Neural cell (in vitro differentiated cells): ENCODE measurements at regions not wholly inside any gene's neighbourhood (a gene's known extent, or its start where the extent isn't known, plus 50 kb on each side); places are given as distances from the start of the nearest gene placed in this dataset.
"Not testable (repeated sequence)": the region's sequence is repeated elsewhere in the genome, so short reads cannot be mapped to it uniquely, and the experiment has no call there.

ENCODE experiments used
- H2AFZ ChIP-seq: fragments of 200-600, 300-800 bp; sonication (generic), shearing (Covaris generic); 2 replicates; pipeline ENCODE4 v1.6.0; 2014; ENCODE audit warnings: low read depth, mild to moderate bottlenecking, antibody characterized with exemption, low read length, moderate library complexity
- H3F3A ChIP-seq: fragments of 200-600 bp; shearing (Covaris generic); 2 replicates; pipeline ENCODE4 v1.6.1; 2016; ENCODE audit warnings: mild to moderate bottlenecking, moderate library complexity, mixed read lengths, antibody characterized with exemption, low read length; ENCODE audit not compliant: insufficient read depth, poor library complexity, severe bottlenecking
- H3K27ac ChIP-seq: fragments of 200-600, 300-800 bp; sonication (generic), shearing (Covaris generic); 2 replicates; pipeline ENCODE4 v1.5.1; 2014; ENCODE audit warnings: mild to moderate bottlenecking, low read length, moderate library complexity
- H3K27me3 ChIP-seq: fragments of 300-800, 200-600 bp; sonication (generic), shearing (Covaris generic); 2 replicates; pipeline ENCODE4 v1.6.0; 2014; ENCODE audit warnings: mild to moderate bottlenecking, low read depth, low read length, moderate library complexity; ENCODE audit not compliant: insufficient read depth
- H3K36me3 ChIP-seq: fragments of 300-800, 200-600 bp; sonication (generic), shearing (Covaris generic); 2 replicates; pipeline ENCODE4 v1.5.1; 2014; ENCODE audit warnings: mild to moderate bottlenecking, antibody characterized with exemption, low read length, moderate library complexity; ENCODE audit not compliant: insufficient read depth
- H3K4me2 ChIP-seq: fragments of 300-800, 200-600 bp; sonication (generic), shearing (Covaris generic); 2 replicates; pipeline ENCODE4 v1.6.0; 2014; ENCODE audit warnings: mild to moderate bottlenecking, low read length
- H3K4me3 ChIP-seq: fragments of 300-800, 200-600 bp; sonication (generic), shearing (Covaris generic); 2 replicates; pipeline ENCODE4 v1.5.1; 2014; ENCODE audit warnings: mild to moderate bottlenecking, low read length, moderate library complexity
- H3K79me2 ChIP-seq: fragments of 200-600 bp; shearing (Covaris generic); replicated peaks from 2 replicates; pipeline ENCODE4 v1.6.0; 2014; ENCODE audit warnings: mild to moderate bottlenecking, low read length, moderate library complexity; ENCODE audit not compliant: insufficient read depth
- H3K9ac ChIP-seq: fragments of 300-800, 200-600 bp; sonication (generic), shearing (Covaris generic); 2 replicates; pipeline ENCODE4 v1.6.1; 2016; ENCODE audit warnings: mild to moderate bottlenecking, low read length, mixed read lengths
- H3K9me2 ChIP-seq: fragments of 200-600 bp; shearing (Covaris generic); 2 replicates; pipeline ENCODE4 v1.6.1; 2016; ENCODE audit warnings: mild to moderate bottlenecking, low read length, mixed read lengths; ENCODE audit not compliant: insufficient read depth
- H3K9me3 ChIP-seq: fragments of 200-600, 300-800 bp; sonication (generic), shearing (Covaris generic); 2 replicates; pipeline ENCODE4 v1.6.1; 2016; ENCODE audit warnings: mild to moderate bottlenecking, mixed run types, low read length, moderate library complexity, mixed read lengths
- H4K20me1 ChIP-seq: fragments of 200-600 bp; shearing (Covaris generic); 2 replicates; pipeline ENCODE4 v1.6.1; 2016; ENCODE audit warnings: mild to moderate bottlenecking, mixed run types; ENCODE audit not compliant: insufficient read depth
- EP300 ChIP-seq: fragments of 450-650 bp; conservative IDR thresholded peaks from 2 replicates; pipeline ENCODE4 v1.6.1; 2014; ENCODE audit warnings: antibody characterized with exemption, mild to moderate bottlenecking, moderate library complexity; ENCODE audit not compliant: poor library complexity, severe bottlenecking
- EZH2 ChIP-seq: fragments of 200-600, 300-800 bp; shearing (Covaris generic), sonication (generic); IDR thresholded peaks from 2 replicates; pipeline ENCODE4 v1.6.1; 2014; ENCODE audit warnings: antibody characterized with exemption, low read length, borderline replicate concordance, mild to moderate bottlenecking; ENCODE audit not compliant: insufficient read depth, poor library complexity, severe bottlenecking
- MXI1 ChIP-seq: fragments of 450-650 bp; conservative IDR thresholded peaks from 2 replicates; pipeline ENCODE4 v1.6.1; 2014; ENCODE audit warnings: antibody characterized with exemption, mild to moderate bottlenecking; ENCODE audit not compliant: poor library complexity, severe bottlenecking
- POLR2AphosphoS5 ChIP-seq: IDR thresholded peaks from 2 replicates; pipeline ENCODE4 v1.6.1; 2012
- RAD21 ChIP-seq: fragments of 450-650 bp; conservative IDR thresholded peaks from 2 replicates; pipeline ENCODE4 v1.6.1; 2014; ENCODE audit warnings: antibody characterized with exemption, mild to moderate bottlenecking, moderate library complexity
- REST ChIP-seq: IDR thresholded peaks from 2 replicates; pipeline ENCODE4 v1.6.1; 2012; ENCODE audit warnings: borderline replicate concordance
- SMC3 ChIP-seq: fragments of 450-650 bp; conservative IDR thresholded peaks from 2 replicates; pipeline ENCODE4 v1.6.1; 2014; ENCODE audit warnings: antibody characterized with exemption, mild to moderate bottlenecking, moderate library complexity; ENCODE audit not compliant: poor library complexity
- TAF1 ChIP-seq: IDR thresholded peaks from 2 replicates; pipeline ENCODE4 v1.6.1; 2012; ENCODE audit warnings: low read depth
- TF ChIP-seq, protein P1 (sequence below): fragments of 450-650 bp; IDR thresholded peaks from 2 replicates; pipeline ENCODE4 v1.5.1; 2014; ENCODE audit warnings: antibody characterized with exemption, mild to moderate bottlenecking, moderate library complexity; ENCODE audit not compliant: poor library complexity, severe bottlenecking

DNA sequence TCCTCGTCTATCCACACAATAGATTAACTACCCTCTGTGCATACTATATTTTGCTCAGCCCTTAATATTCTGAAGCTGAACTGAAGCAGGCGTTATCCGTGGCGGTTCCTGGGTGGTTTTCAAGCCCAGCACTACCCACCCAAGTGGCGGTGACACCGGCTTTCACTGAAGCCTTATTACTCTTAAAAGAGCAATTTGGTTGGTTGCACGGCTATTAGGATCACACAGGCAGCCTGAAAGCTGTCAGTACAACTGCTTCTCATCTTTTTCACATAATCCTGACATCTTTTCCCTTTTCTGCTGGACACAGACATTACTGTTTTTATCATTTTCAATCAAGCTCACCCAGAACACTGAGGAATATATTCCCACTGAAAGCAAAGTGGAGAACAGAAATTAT is 525.3 kb upstream of the ZNF717 start:
- Histone ChIP-seq H2AFZ (no peak overlapping the region), H3K79me2 (no peaks in the 10 kb centered on the region), H3K27ac (peak overlapping the region; percentile 46), H3K9me3 (no peaks in the 10 kb centered on the region), H3K4me2 (peak overlapping the region; percentile 6), H3K4me3 (peak overlapping the region; percentile 45), H4K20me1 (no peaks in the 10 kb centered on the region), H3K9ac (peak overlapping the region; percentile 11), H3F3A (no peaks in the 10 kb centered on the region), H3K9me2 (no peaks in the 10 kb centered on the region), H3K27me3 (no peaks in the 10 kb centered on the region), H3K36me3 (no peaks in the 10 kb centered on the region)
- no peak for TF ChIP-seq SMC3
- TF ChIP-seq EP300 = peak; percentile 91
- no peak for TF ChIP-seq MXI1
- TF ChIP-seq TAF1 = no peak
- TF ChIP-seq REST = peak; percentile 89
- TF ChIP-seq, protein P1, sequence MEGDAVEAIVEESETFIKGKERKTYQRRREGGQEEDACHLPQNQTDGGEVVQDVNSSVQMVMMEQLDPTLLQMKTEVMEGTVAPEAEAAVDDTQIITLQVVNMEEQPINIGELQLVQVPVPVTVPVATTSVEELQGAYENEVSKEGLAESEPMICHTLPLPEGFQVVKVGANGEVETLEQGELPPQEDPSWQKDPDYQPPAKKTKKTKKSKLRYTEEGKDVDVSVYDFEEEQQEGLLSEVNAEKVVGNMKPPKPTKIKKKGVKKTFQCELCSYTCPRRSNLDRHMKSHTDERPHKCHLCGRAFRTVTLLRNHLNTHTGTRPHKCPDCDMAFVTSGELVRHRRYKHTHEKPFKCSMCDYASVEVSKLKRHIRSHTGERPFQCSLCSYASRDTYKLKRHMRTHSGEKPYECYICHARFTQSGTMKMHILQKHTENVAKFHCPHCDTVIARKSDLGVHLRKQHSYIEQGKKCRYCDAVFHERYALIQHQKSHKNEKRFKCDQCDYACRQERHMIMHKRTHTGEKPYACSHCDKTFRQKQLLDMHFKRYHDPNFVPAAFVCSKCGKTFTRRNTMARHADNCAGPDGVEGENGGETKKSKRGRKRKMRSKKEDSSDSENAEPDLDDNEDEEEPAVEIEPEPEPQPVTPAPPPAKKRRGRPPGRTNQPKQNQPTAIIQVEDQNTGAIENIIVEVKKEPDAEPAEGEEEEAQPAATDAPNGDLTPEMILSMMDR = no peak
- no peak for TF ChIP-seq EZH2
- TF ChIP-seq RAD21 = no peak
- peak; percentile 91 for TF ChIP-seq POLR2AphosphoS5

- no peaks in the 10 kb centered on the region for H3K27me3 ChIP-seq
- no peaks in the 10 kb centered on the region for H3K9me3 ChIP-seq
- peak overlapping the region; percentile 22 for H3K4me3 ChIP-seq
- no peak overlapping the region for H3K9ac ChIP-seq
- H3K79me2 ChIP-seq = no peaks in the 10 kb centered on the region
- no peak overlapping the region for H3K4me2 ChIP-seq
- no peaks in the 10 kb centered on the region for H3F3A ChIP-seq
- no peak overlapping the region for H2AFZ ChIP-seq
- H4K20me1 ChIP-seq = no peaks in the 10 kb centered on the region
- H3K27ac ChIP-seq = no peak overlapping the region
- no peaks in the 10 kb centered on the region for H3K9me2 ChIP-seq
- no peaks in the 10 kb centered on the region for H3K36me3 ChIP-seq
- TF ChIP-seq, protein P1 = no peak
- TF ChIP-seq TAF1 (no peak), SMC3 (no peak), RAD21 (no peak), MXI1 (no peak), EP300 (no peak), POLR2AphosphoS5 (no peak), EZH2 (no peak), REST (no peak)
Measured at GRCh38 chr3:76311941-76312340, 526.6 kb upstream of the ZNF717 start.

DNA sequence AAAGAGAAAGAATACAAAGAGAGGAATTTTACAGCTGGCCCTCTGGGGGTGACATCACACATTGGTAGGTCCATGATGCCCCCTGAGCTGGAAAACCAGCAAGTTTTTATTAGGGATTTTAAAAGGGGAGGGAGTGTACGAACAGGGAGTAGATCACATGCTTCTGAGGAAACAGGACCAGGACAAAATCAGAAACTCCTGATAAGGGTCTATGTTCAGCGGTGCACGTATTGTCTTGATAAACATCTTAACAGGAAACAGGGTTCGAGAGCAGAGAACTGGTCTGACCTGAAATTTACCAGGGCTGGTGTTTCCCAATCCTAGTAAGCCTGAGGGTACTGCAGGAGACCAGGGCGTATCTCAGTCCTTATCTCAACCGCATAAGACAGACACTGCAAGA is 530.6 kb upstream of the ZNF717 start:
- H3K9ac ChIP-seq, H3K79me2 ChIP-seq, H3K27me3 ChIP-seq, H3K9me3 ChIP-seq, H2AFZ ChIP-seq, H3K4me2 ChIP-seq, H3K27ac ChIP-seq, H3K4me3 ChIP-seq, H4K20me1 ChIP-seq, H3K36me3 ChIP-seq, H3K9me2 ChIP-seq, H3F3A ChIP-seq: not testable (repeated sequence)
